Esophagus mucosa (tissue), 1 donor: ENCODE measurements at regions not wholly inside any gene's neighbourhood (a gene's known extent, or its start where the extent isn't known, plus 50 kb on each side); places are given as distances from the start of the nearest gene placed in this dataset.

Experiments used
- ATAC-seq: fragments of 200-7000 bp; cut with Tn5 transposase; one replicate; pipeline ENCODE4 v1.9.1; 2020
- donor health status: DM: yes; HTN: yes; CAD: no.

DNA sequence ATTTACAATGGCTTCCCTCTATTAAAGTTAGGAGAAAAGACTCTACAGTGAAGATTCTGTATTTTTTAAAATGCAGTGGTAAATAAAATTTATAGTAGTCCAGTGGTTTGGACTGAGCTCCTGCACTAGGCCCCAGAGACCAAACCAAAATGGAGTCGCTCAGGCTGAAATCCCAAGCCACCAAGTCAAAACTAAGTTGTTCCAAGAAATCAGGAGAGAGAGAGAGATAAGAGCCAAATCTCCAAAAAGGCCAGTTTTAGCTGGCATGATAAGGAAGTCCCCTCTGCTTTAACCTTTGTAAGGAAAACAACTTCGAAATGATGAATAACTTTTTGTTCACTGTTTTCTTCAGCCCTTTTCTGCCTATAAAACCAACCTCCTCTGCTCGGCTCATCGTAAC is 265.9 kb upstream of the KLF14 start:
- no peak for ATAC-seq

DNA sequence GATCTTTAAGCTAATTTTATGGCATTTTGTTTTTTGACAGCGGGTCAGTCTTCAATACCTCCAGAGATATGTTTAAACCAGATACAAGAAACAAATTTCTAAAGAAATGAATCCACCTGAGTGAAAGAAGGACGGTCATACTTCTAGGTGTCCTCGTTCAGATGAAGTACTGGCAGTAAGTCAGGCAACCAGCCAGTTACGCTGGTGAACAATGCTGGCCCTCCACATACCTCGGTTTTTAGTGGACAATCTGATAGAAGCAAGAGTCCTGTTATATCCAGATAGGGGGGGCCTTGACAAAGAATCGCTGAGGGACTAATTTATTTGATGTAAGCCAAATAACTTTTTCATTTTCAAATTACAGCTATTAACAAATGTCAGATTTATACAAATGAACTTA is 266.4 kb upstream of the KLF14 start:
- no peak for ATAC-seq

DNA sequence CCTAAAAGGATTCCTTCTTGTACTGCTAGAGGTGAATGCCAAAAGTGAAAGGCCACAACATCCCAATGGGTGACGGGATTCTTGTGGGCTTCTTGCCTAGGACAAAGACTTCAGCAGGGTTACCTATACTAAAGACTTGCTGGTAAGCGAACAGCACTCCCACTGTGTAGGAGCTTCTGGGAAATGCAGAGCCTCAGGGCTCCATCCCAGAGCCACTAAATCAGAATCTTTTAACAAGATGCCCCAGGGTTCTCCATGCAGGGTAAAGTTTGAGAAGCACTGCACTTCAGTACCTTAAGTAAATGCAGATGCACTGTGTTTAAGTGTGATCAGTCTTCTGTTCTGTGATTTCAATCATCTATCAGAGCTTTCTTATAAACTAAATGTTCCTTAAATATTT is 266.9 kb upstream of the KLF14 start:
- no peak for ATAC-seq

- no peak for ATAC-seq
Measured at GRCh38 chr7:131002600-131002999, 268.6 kb upstream of the KLF14 start.

DNA sequence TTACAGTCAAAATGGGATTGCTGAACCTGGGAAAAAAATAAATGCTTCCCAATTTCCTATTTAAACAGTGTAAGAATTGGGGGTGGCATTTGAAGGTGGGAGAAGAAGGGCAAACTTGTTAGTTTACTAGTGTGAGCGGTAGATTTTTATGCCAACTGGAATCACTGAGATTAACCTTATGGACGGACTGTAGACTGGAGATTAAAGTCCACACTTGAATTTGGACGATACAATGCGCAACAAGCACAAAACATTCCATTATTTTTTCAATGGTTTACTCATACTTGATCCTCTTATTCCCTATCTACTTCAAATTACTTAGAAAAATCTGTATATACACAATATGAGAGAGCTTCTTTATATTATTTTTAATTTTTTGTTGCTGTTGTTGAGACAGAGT is 269.6 kb upstream of the KLF14 start:
- no peak for ATAC-seq

- ATAC-seq: no peak
Measured at GRCh38 chr7:131004371-131004770, 270.4 kb upstream of the KLF14 start.

DNA sequence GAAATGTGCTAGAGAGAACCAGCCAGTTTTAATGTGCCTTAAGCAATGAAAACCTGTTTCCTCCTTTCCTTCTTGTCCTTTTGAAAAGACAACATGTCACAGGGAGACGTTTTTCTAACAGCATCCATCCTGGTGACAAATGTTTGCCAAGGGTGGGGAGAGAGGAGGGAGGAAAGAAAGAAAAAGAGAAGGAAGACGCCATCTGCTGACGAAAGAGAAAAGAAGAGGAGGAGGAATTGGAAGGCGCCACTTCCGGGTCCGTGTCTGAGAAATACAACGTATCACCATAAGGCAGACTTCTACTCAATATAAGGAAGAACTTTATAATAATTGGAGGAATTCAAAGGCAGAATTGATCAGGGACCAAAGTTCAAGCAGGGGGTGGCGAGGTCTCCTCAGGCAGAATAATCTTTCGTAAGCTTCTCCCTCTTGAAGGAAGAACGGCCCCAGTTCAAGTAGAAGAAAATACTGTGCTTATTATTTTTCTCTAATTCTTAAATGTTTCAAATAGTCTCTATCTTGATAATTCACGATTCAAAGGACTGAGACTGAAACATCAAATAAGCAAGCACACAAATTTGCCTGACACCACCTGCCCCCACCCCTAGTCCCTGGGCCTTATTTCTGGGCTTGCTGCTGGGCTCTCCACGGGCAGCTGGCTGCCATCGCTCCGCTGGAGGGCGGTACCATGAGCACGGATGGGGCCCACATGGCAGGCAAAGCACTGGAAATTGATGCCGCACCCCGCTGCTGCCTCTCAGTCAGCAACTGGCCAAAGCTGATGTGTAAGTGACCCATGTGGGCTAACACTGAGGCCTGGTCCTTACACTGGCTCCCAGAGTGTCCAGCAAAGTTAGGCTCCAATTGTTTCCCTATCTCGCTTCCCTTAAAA is 273.7 kb upstream of the KLF14 start:
- peak; percentile 84 for ATAC-seq

GRCh38 chr7:131008840-131009711 is 275.1 kb upstream of the KLF14 start:
- ATAC-seq: no peak

GRCh38 chr7:131010029-131010716 is 276.2 kb upstream of the KLF14 start:
- ATAC-seq: no peak

DNA sequence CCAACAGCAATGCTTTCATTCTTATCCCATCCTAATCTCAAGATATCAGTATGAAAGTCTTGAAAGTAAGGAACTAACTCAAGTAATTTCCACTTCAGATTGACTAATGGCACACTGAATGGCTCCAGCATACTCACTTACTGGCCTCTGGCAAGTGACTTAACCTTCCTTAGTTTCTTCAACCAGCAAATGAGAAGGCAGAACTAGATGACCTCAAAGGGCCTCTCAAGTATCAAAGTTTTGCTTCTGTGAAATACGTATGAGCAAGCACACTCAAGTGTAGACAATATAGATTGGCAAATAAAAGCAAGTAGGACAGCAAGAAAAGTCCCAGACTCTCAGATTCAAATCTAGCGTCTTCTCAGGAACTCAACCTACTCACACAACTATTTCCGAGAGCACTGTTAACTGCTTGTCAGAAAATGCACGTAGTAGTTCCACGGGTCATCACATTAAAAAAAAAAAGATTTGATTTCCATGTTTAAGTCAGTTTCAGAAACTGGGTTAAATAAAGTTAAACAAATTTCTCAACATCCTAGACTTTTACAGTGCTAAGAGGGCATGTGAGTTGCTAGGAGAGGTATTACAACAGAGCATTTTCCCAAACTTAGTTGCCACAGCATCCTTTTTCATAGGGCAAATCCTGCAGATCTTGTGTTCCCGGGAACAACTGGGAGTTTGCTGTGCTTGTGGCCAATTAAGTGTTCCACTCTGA is 276.9 kb upstream of the KLF14 start:
- ATAC-seq: no peak

GRCh38 chr7:131011432-131011742 is 277.4 kb upstream of the KLF14 start:
- ATAC-seq: no peak

GRCh38 chr7:131011976-131012375 is 278.0 kb upstream of the KLF14 start:
- ATAC-seq: no peak

DNA sequence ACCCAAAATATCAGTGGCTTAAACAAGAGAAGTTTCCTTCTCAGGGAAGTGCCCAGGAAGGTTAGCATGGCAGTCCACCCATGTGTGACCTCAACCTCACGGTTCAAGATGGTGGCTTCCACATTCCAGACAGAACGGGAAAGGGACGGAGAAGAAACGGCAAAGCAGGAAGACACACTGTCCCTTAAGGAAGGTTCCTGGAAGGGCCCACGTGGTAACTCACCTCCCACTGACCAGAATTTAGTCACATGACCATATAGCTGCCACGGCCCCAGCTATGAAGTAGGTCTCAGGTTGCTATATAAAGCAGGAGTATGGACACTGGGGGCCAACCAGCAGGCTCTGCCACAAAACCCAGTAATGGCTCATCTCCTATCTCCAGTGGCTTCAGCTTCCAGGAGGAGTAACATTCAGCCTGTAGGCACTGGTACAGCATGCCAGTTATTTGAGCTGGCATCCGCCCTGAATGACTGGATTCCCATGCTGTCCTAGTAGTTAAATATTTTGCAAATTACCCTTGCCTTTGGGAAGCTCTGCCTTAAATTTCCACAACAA is 278.5 kb upstream of the KLF14 start:
- ATAC-seq: peak; percentile 20

- no peak for ATAC-seq
Measured at GRCh38 chr7:131013716-131014115, 279.7 kb upstream of the KLF14 start.

DNA sequence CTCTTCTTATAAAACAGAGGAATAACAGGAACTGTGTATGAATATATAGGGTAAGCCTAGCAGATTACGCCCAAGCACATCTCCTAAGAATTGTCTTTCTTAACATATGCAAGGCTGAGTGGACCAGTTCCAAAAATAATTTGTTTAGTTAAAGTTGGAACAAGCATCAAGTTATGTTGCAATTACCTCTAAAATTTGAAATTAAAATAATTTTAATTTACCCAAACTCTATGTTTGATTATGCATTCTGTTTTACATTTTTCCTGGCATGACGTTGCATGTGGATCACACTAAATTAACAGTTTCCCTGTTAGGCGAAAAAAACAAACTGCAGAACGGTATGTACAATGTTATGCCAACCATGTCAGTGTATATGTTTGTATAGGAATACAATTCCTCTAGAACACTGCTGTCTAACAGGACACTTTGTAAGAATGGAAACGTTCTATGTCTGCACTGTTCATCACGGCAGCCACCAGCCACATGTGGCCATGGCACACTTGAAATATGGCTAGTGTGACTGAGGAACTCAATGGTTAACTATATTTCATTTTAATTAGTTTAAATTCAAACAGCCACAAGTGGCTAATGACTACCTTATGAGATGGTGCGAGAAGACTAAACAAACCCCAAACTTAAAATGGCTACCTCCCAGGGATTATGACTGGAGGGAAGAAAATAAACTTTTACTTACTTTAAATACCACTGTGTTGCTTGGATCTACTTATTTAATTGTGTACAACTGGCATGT is 281.1 kb upstream of the KLF14 start:
- no peak for ATAC-seq

DNA sequence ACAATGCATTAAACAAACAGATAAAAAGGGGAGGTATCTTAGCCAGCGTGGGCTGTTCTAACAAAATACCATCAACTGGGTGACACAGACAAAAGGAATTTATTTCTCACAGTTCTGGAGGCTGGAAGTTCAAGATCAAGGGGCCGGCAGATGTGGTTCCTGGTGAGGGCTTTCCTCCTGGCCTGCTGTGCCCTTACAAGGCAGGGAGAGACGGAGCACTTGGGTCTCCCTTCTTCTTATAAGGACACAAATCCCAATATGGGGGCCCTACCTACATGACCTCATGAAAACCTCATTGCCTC is 281.6 kb upstream of the KLF14 start:
- ATAC-seq: no peak

- no peak for ATAC-seq
Measured at GRCh38 chr7:131016230-131016629, 282.2 kb upstream of the KLF14 start.

- no peak for ATAC-seq
Measured at GRCh38 chr7:131019351-131019750, 285.3 kb upstream of the KLF14 start.

DNA sequence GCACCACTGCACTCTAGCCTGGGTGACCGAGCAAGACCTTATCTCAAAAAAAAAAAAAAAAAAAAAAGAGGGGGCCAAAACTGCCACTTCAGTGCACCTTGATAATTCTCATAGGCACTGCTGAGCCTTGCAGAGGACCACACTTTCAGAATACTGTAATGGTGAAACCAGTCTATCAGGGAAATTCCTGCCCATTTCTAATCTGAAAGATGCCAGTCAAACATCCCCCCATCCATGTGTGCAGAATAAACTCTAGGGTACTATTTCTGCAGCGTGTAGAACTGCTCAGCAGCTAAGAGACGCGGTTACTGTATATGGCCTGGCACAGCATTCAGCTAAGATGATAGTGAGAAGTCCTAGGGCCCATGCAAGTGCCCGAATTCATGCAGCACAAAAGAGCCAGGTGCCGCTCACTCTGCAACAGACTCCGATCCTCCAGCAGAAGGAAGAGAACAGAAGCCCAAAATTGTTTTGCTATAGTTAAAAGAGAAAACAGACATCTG is 286.8 kb upstream of the KLF14 start:
- no peak for ATAC-seq

DNA sequence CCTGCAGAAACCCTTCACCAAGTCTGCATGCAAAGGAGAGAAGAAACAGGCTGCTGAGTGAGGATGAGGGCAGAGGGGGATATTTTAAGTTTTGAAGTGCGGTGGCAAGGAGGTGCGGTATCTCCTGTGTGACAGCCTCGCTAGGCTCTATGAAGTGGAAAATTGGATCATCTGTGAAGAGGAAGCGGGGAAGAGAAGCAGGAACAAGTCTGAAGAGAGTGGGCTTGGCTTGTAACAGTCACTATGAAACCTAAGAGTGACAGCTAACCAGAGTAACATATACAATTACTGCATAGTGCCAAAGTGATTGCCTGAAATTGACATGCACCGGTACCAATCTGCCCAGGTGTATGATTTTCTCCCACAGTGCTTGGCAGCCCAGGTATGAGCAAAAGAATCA is 287.5 kb upstream of the KLF14 start:
- no peak for ATAC-seq

GRCh38 chr7:131021902-131022301 is 287.9 kb upstream of the KLF14 start:
- no peak for ATAC-seq
